OCI-LY7 (cell line): ENCODE measurements at regions not wholly inside any gene's neighbourhood (a gene's known extent, or its start where the extent isn't known, plus 50 kb on each side); places are given as distances from the start of the nearest gene placed in this dataset.

Experiments used
- BruUV-seq: library from RNA; stranded (reverse); fragments of 400-500 nt; replicated peaks from 2 replicates; lab custom pipeline; 2021; lab: Mats Ljungman, UMichigan
- CTCF ChIA-PET: fragments of 300-600 bp; sonication (Branson Sonifier 250); formaldehyde crosslinking; loops from one replicate; lab custom pipeline; 2022; ENCODE audit warnings: antibody characterized with exemption; ENCODE audit not compliant: unreplicated experiment; lab: Charles Lee
- POLR2A ChIA-PET: fragments of 300-600 bp; sonication (Branson Sonifier 250); formaldehyde crosslinking; loops from one replicate; lab custom pipeline; 2022; ENCODE audit warnings: antibody characterized with exemption; lab: Charles Lee
- DNase-seq: peaks from one replicate; pipeline ENCODE4 v3.0.0-alpha.2; 2015; ENCODE audit warnings: low spot score
- H2AFZ ChIP-seq: fragments of 200-600 bp; sonication (generic), shearing (Covaris generic); 2 replicates; pipeline ENCODE4 v1.6.1; 2014; ENCODE audit warnings: mild to moderate bottlenecking, antibody characterized with exemption, low read length, moderate library complexity
- H3K27ac ChIP-seq: fragments of 200-600 bp; sonication (generic); 2 replicates; pipeline ENCODE4 v1.5.1; 2014; ENCODE audit warnings: mixed run types, low read depth, mild to moderate bottlenecking, moderate library complexity, low read length, inconsistent platforms; ENCODE audit not compliant: poor library complexity, severe bottlenecking
- H3K36me3 ChIP-seq: fragments of 200-600 bp; sonication (generic); 2 replicates; pipeline ENCODE4 v1.6.1; 2014; ENCODE audit warnings: mild to moderate bottlenecking, antibody characterized with exemption, low read length, moderate library complexity, mixed read lengths; ENCODE audit not compliant: insufficient read depth
- H3K4me1 ChIP-seq: fragments of 200-600 bp; sonication (generic); 2 replicates; pipeline ENCODE4 v1.5.1; 2014; ENCODE audit warnings: mild to moderate bottlenecking, low read length; ENCODE audit not compliant: insufficient read depth, poor library complexity, severe bottlenecking
- H3K4me2 ChIP-seq: fragments of 200-600 bp; sonication (generic); 2 replicates; pipeline ENCODE4 v1.6.1; 2014; ENCODE audit warnings: mild to moderate bottlenecking, low read length
- H3K4me3 ChIP-seq: fragments of 200-600 bp; sonication (generic); 2 replicates; pipeline ENCODE4 v1.5.1; 2014; ENCODE audit warnings: mild to moderate bottlenecking, low read depth, low read length; ENCODE audit not compliant: poor library complexity, severe bottlenecking
- H3K79me2 ChIP-seq: fragments of 200-600 bp; sonication (generic); 2 replicates; pipeline ENCODE4 v1.6.1; 2016; ENCODE audit warnings: low read depth, mild to moderate bottlenecking, low read length, moderate library complexity, mixed read lengths; ENCODE audit not compliant: insufficient read depth
- H3K9me2 ChIP-seq: fragments of 200-600 bp; sonication (generic); 2 replicates; pipeline ENCODE4 v1.6.1; 2016; ENCODE audit warnings: mild to moderate bottlenecking, low read length, mixed read lengths; ENCODE audit not compliant: insufficient read depth
- H3K9me3 ChIP-seq: fragments of 200-600 bp; sonication (generic); 2 replicates; pipeline ENCODE4 v1.6.1; 2014; ENCODE audit warnings: mild to moderate bottlenecking, mixed run types, low read length, mixed read lengths
- H4K20me1 ChIP-seq: fragments of 200-600 bp; sonication (generic); 2 replicates; pipeline ENCODE4 v1.6.1; 2014; ENCODE audit warnings: mild to moderate bottlenecking, antibody characterized with exemption, low read length, moderate library complexity, mixed read lengths; ENCODE audit not compliant: insufficient read depth
- CTCF ChIP-seq: fragments of 200-600 bp; sonication (generic); conservative IDR thresholded peaks from 2 replicates; pipeline ENCODE4 v1.5.1; 2014; ENCODE audit warnings: mild to moderate bottlenecking, antibody characterized with exemption, low read length, moderate library complexity, mixed read lengths
- EZH2phosphoT487 ChIP-seq: fragments of 200-600 bp; sonication (generic); IDR thresholded peaks from 2 replicates; pipeline ENCODE4 v1.6.1; 2018; ENCODE audit warnings: low read depth, borderline replicate concordance, mild to moderate bottlenecking, mixed run types, antibody characterized with exemption, low read length, moderate library complexity, mixed read lengths
- intact Hi-C: fragments of 100-400 bp; cut with micrococcal nuclease; formaldehyde crosslinking; loops from one replicate; pipeline ENCODE4 v1.10.0; 2022; ENCODE audit not compliant: unreplicated experiment

- POLR2A ChIA-PET = no interaction called here
These were observed 89.4 kb upstream of the FHL2 start for GRCh38 chr2:105488285-105488684.

GRCh38 chr2:105487142-105488069 is 88.6 kb upstream of the FHL2 start:
- Histone ChIP-seq H3K4me3 (no peak overlapping the region), H3K4me2 (no peak overlapping the region), H3K9me2 (no peaks in the 10 kb centered on the region), H3K27ac (no peak overlapping the region), H3K4me1 (no peaks in the 10 kb centered on the region), H2AFZ (no peak overlapping the region), H3K79me2 (no peaks in the 10 kb centered on the region), H3K9me3 (no peaks in the 10 kb centered on the region), H3K36me3 (no peaks in the 10 kb centered on the region), H4K20me1 (no peaks in the 10 kb centered on the region)
- ChIA-PET POLR2A (no interaction called here), CTCF (no interaction called here)
- no TSS peak for BruUV-seq
- TF ChIP-seq EZH2phosphoT487 = no peak
- TF ChIP-seq CTCF = no peak
- intact Hi-C loops = no loop called here
- no peak for DNase-seq

More at GRCh38 chr2:105488285-105488684, 89.4 kb upstream of the FHL2 start:
- H3K79me2 ChIP-seq = no peaks in the 10 kb centered on the region
- no peak for TF ChIP-seq CTCF
- no peak for TF ChIP-seq EZH2phosphoT487
- H2AFZ ChIP-seq = no peak overlapping the region
- H4K20me1 ChIP-seq = no peaks in the 10 kb centered on the region
- no peaks in the 10 kb centered on the region for H3K4me1 ChIP-seq
- intact Hi-C loops = no loop called here
- H3K36me3 ChIP-seq = no peaks in the 10 kb centered on the region
- BruUV-seq = no TSS peak
- H3K9me3 ChIP-seq = no peaks in the 10 kb centered on the region
- CTCF ChIA-PET = no interaction called here
- no peak for DNase-seq
- H3K9me2 ChIP-seq = no peaks in the 10 kb centered on the region
- no peak overlapping the region for H3K4me2 ChIP-seq
- H3K4me3 ChIP-seq = no peak overlapping the region
- no peak overlapping the region for H3K27ac ChIP-seq

- CTCF ChIA-PET = no interaction called here
- POLR2A ChIA-PET = no interaction called here
- H3K4me3 ChIP-seq = no peak overlapping the region
- H3K9me2 ChIP-seq = no peaks in the 10 kb centered on the region
- no peak overlapping the region for H3K27ac ChIP-seq
- H3K9me3 ChIP-seq = no peaks in the 10 kb centered on the region
- H3K36me3 ChIP-seq = no peaks in the 10 kb centered on the region
- no peak for DNase-seq
- TF ChIP-seq EZH2phosphoT487 = no peak
- TF ChIP-seq CTCF = no peak
- no TSS peak for BruUV-seq
- no peaks in the 10 kb centered on the region for H4K20me1 ChIP-seq
- H3K4me2 ChIP-seq = no peak overlapping the region
- no peaks in the 10 kb centered on the region for H3K79me2 ChIP-seq
- no peaks in the 10 kb centered on the region for H3K4me1 ChIP-seq
- intact Hi-C loops = no loop called here
- no peak overlapping the region for H2AFZ ChIP-seq
These were observed 87.9 kb upstream of the FHL2 start for GRCh38 chr2:105486762-105487141.
